ENCODE measurements at regions not wholly inside any gene's neighbourhood (a gene's known extent, or its start where the extent isn't known, plus 50 kb on each side); places are given as distances from the start of the nearest gene placed in this dataset.

GRCh38 chrX:22339459-22339858 lies 66.7 kb downstream of the CBLL2 start:
- no peak for TF ChIP-seq CTCF (IDR thresholded peaks at IDR 0.05; ENCODE audit: insufficient read depth, low read depth, low read length)
- no peak for TF ChIP-seq EZH2 (IDR thresholded peaks at IDR 0.05; ENCODE audit: insufficient read depth, low read length)
- Histone ChIP-seq H4K20me1 (ENCODE audit: insufficient read depth, low read length) (no peaks in the 10 kb centered on the region), H3K4me1 (ENCODE audit: insufficient read depth, low read length) (no peaks in the 10 kb centered on the region), H3K4me2 (ENCODE audit: low read length) (no peak overlapping the region), H3K36me3 (ENCODE audit: insufficient read depth, low read length) (no peaks in the 10 kb centered on the region), H2AFZ (ENCODE audit: low read depth, low read length) (no peak overlapping the region), H3K9ac (ENCODE audit: low read length) (no peak overlapping the region), H3K27me3 (ENCODE audit: insufficient read depth, low read length) (no peaks in the 10 kb centered on the region), H3K4me3 (ENCODE audit: insufficient read depth, low read depth, low read length) (no peak overlapping the region), H3K27ac (ENCODE audit: low read depth, low read length) (no peak overlapping the region), H3K79me2 (ENCODE audit: insufficient read depth, low read length) (no peaks in the 10 kb centered on the region), H3K9me3 (ENCODE audit: insufficient read depth, low read depth, low read length) (no peaks in the 10 kb centered on the region)
- no peaks in the 10 kb centered on the region for H3K27me3 Mint-ChIP-seq (ENCODE audit: low read depth, unreplicated experiment)
- H3K27ac Mint-ChIP-seq (ENCODE audit: unreplicated experiment), result no peak overlapping the region
- no peaks in the 10 kb centered on the region for H3K36me3 Mint-ChIP-seq (ENCODE audit: low read depth, unreplicated experiment)
- peaks cover 4% of the 10 kb centered on the region for H3K4me1 Mint-ChIP-seq (ENCODE audit: low read depth, unreplicated experiment)
- H3K4me3 Mint-ChIP-seq (ENCODE audit: unreplicated experiment), result no peak overlapping the region
- no peaks in the 10 kb centered on the region for H3K9me3 Mint-ChIP-seq (ENCODE audit: unreplicated experiment)
- FAIRE-seq (peak; percentile 65), DNase-seq (ENCODE audit: low read depth) (no peak)

- H2AFZ ChIP-seq (ENCODE audit: low read depth, low read length), result no peak overlapping the region
- H3K36me3 Mint-ChIP-seq (ENCODE audit: low read depth, unreplicated experiment), result no peaks in the 10 kb centered on the region
- H4K20me1 ChIP-seq (ENCODE audit: insufficient read depth, low read length), result no peaks in the 10 kb centered on the region
- no peak overlapping the region for H3K4me3 ChIP-seq (ENCODE audit: insufficient read depth, low read depth, low read length)
- no peak overlapping the region for H3K27ac ChIP-seq (ENCODE audit: low read depth, low read length)
- H3K27me3 ChIP-seq (ENCODE audit: insufficient read depth, low read length), result no peaks in the 10 kb centered on the region
- FAIRE-seq (no peak), DNase-seq (ENCODE audit: low read depth) (no peak)
- H3K9ac ChIP-seq (ENCODE audit: low read length), result no peak overlapping the region
- H3K79me2 ChIP-seq (ENCODE audit: insufficient read depth, low read length), result no peaks in the 10 kb centered on the region
- no peaks in the 10 kb centered on the region for H3K9me3 Mint-ChIP-seq (ENCODE audit: unreplicated experiment)
- no peak overlapping the region for H3K4me2 ChIP-seq (ENCODE audit: low read length)
- H3K27me3 Mint-ChIP-seq (ENCODE audit: low read depth, unreplicated experiment), result no peaks in the 10 kb centered on the region
- peak overlapping the region; percentile 41 for H3K27ac Mint-ChIP-seq (ENCODE audit: unreplicated experiment)
- H3K4me1 ChIP-seq (ENCODE audit: insufficient read depth, low read length), result no peaks in the 10 kb centered on the region
- peaks cover 4% of the 10 kb centered on the region for H3K4me1 Mint-ChIP-seq (ENCODE audit: low read depth, unreplicated experiment)
- TF ChIP-seq CTCF (IDR thresholded peaks at IDR 0.05; ENCODE audit: insufficient read depth, low read depth, low read length) (no peak), EZH2 (IDR thresholded peaks at IDR 0.05; ENCODE audit: insufficient read depth, low read length) (no peak)
- H3K4me3 Mint-ChIP-seq (ENCODE audit: unreplicated experiment), result no peak overlapping the region
- no peaks in the 10 kb centered on the region for H3K9me3 ChIP-seq (ENCODE audit: insufficient read depth, low read depth, low read length)
- no peaks in the 10 kb centered on the region for H3K36me3 ChIP-seq (ENCODE audit: insufficient read depth, low read length)
These were observed 67.4 kb downstream of the CBLL2 start for GRCh38 chrX:22340022-22340616.

GRCh38 chrX:22343192-22343591 lies 70.5 kb downstream of the CBLL2 start:
- no peak overlapping the region for H3K4me3 Mint-ChIP-seq (ENCODE audit: unreplicated experiment)
- FAIRE-seq (peak; percentile 76), DNase-seq (ENCODE audit: low read depth) (no peak)
- TF ChIP-seq EZH2 (IDR thresholded peaks at IDR 0.05; ENCODE audit: insufficient read depth, low read length) (no peak), CTCF (IDR thresholded peaks at IDR 0.05; ENCODE audit: insufficient read depth, low read depth, low read length) (no peak)
- no peak overlapping the region for H3K27ac Mint-ChIP-seq (ENCODE audit: unreplicated experiment)
- H3K27me3 Mint-ChIP-seq (ENCODE audit: low read depth, unreplicated experiment), result no peaks in the 10 kb centered on the region
- Histone ChIP-seq H3K4me1 (ENCODE audit: insufficient read depth, low read length) (no peaks in the 10 kb centered on the region), H4K20me1 (ENCODE audit: insufficient read depth, low read length) (no peaks in the 10 kb centered on the region), H2AFZ (ENCODE audit: low read depth, low read length) (no peak overlapping the region), H3K9me3 (ENCODE audit: insufficient read depth, low read depth, low read length) (no peaks in the 10 kb centered on the region), H3K4me3 (ENCODE audit: insufficient read depth, low read depth, low read length) (no peak overlapping the region), H3K4me2 (ENCODE audit: low read length) (no peak overlapping the region), H3K9ac (ENCODE audit: low read length) (no peak overlapping the region), H3K79me2 (ENCODE audit: insufficient read depth, low read length) (no peaks in the 10 kb centered on the region), H3K27me3 (ENCODE audit: insufficient read depth, low read length) (no peaks in the 10 kb centered on the region), H3K27ac (ENCODE audit: low read depth, low read length) (no peak overlapping the region), H3K36me3 (ENCODE audit: insufficient read depth, low read length) (no peaks in the 10 kb centered on the region)
- no peaks in the 10 kb centered on the region for H3K9me3 Mint-ChIP-seq (ENCODE audit: unreplicated experiment)
- peaks cover 4% of the 10 kb centered on the region for H3K4me1 Mint-ChIP-seq (ENCODE audit: low read depth, unreplicated experiment)
- H3K36me3 Mint-ChIP-seq (ENCODE audit: low read depth, unreplicated experiment), result no peaks in the 10 kb centered on the region

All from astrocyte (in vitro differentiated cells and primary cell).